ENCODE measurements at regions not wholly inside any gene's neighbourhood (a gene's known extent, or its start where the extent isn't known, plus 50 kb on each side); places are given as distances from the start of the nearest gene placed in this dataset.

DNA sequence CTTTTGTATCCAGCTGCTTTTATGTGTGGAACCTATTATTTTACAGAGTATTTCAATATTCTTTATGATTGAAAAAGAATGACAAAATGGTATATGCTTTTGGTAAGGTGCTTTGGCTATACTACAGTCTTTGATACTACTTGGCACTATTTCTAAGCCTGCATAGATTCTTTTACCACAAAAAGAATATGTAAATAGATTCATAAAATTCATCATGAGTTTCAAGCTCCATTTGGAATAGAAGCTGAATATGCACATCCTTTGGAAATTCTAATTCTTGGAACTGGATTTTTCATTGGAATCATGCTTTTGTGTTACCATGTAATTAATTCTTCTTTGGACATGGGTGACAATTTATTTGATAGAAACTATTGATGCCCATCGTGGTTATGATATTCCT lies 60.2 kb upstream of the SYTL5 start:
- no peak for DNase-seq (ENCODE audit: low read depth)
- no peak for TF ChIP-seq CTCF (IDR thresholded peaks at IDR 0.05; ENCODE audit: control insufficient read depth, extremely low read depth, insufficient read depth)
- no peak overlapping the region for H3K4me3 ChIP-seq (ENCODE audit: low read depth, low read length)

DNA sequence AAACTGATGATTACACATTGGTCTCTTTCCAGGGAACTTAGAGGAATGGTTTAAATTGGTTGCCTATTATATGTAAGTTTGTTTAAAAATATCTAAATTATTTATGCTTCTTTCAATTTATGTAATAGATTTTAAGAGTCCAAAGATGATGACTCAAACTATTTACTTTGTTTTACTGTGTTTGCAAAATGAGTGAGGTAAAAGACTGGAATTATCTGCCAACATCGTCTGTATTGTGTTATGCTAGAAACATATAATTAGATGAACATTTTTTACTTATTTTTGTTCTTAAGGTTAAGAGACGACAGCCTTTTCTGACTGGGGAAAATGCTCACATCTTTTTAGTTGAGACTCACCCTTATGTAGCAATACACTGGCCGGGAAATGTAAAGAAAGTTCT lies 51.1 kb upstream of the SYTL5 start:
- TF ChIP-seq CTCF (IDR thresholded peaks at IDR 0.05; ENCODE audit: control insufficient read depth, extremely low read depth, insufficient read depth) = no peak
- no peak overlapping the region for H3K4me3 ChIP-seq (ENCODE audit: low read depth, low read length)
- no peak for DNase-seq (ENCODE audit: low read depth)

- TF ChIP-seq CTCF (IDR thresholded peaks at IDR 0.05; ENCODE audit: control insufficient read depth, extremely low read depth, insufficient read depth) = no peak
- DNase-seq (ENCODE audit: low read depth) = no peak
- no peak overlapping the region for H3K4me3 ChIP-seq (ENCODE audit: low read depth, low read length)
Measured at GRCh38 chrX:37956223-37956622, 50.1 kb upstream of the SYTL5 start.

Measured in LNCaP clone FGC (cell line).